GM23248 (cell line): ENCODE measurements at regions not wholly inside any gene's neighbourhood (a gene's known extent, or its start where the extent isn't known, plus 50 kb on each side); places are given as distances from the start of the nearest gene placed in this dataset.

Experiments
- EZH2 ChIP-seq: fragments of 200-600 bp; sonication (generic); IDR thresholded peaks from 2 replicates; pipeline ENCODE4 v1.6.1; 2018; ENCODE audit warnings: antibody characterized with exemption, mild to moderate bottlenecking; ENCODE audit not compliant: insufficient read depth, poor library complexity, severe bottlenecking
- EZH2phosphoT487 ChIP-seq: fragments of 200-600 bp; sonication (generic); IDR thresholded peaks from 2 replicates; pipeline ENCODE4 v1.6.1; 2018; ENCODE audit warnings: antibody characterized with exemption, moderate library complexity, mild to moderate bottlenecking, low read depth; ENCODE audit not compliant: insufficient read depth

GRCh38 chr13:60273971-60274527, 110.3 kb upstream of the DIAPH3 start:
- TF ChIP-seq EZH2 (no peak), EZH2phosphoT487 (no peak)
